ENCODE measurements at regions not wholly inside any gene's neighbourhood (a gene's known extent, or its start where the extent isn't known, plus 50 kb on each side); places are given as distances from the start of the nearest gene placed in this dataset.

GRCh38 chr1:170871868-170872267 is 63.5 kb upstream of the MROH9 start:
- 70 to 94% (median 87%) methylated on average over 3 of the region's 3 CpGs for WGBS, 3 donors
- Histone ChIP-seq H3K4me3 (ENCODE audit: low read depth in 1 of 3, low read length in 3 of 3) (no peak overlapping the region), H3K4me1 (ENCODE audit: control insufficient read depth in 3 of 3, insufficient read depth in 2 of 3, low read depth in 1 of 3, low read length in 2 of 3) (peaks cover 0 to 10% (median 0%) of the 10 kb centered on the region in 3 donors), H3K27me3 (ENCODE audit: control insufficient read depth in 3 of 3, insufficient read depth in 3 of 3, low read length in 3 of 3) (peaks cover 0 to 2% (median 0%) of the 10 kb centered on the region in 3 donors), H3K9me3 (ENCODE audit: control insufficient read depth in 2 of 2, insufficient read depth in 1 of 2, low read depth in 1 of 2, low read length in 1 of 2) (no peaks in the 10 kb centered on the region), H3K36me3 (ENCODE audit: control insufficient read depth in 3 of 3, insufficient read depth in 2 of 3, low read depth in 1 of 3, low read length in 3 of 3) (no peaks in the 10 kb centered on the region), H3K27ac (ENCODE audit: low read depth in 1 of 3, low read length in 2 of 3) (no peak overlapping the region)
- no peak for DNase-seq
- FAIRE-seq: no peak

GRCh38 chr1:170872663-170873062 is 62.7 kb upstream of the MROH9 start:
- Histone ChIP-seq H3K27ac (ENCODE audit: low read depth in 1 of 3, low read length in 2 of 3) (no peak overlapping the region), H3K4me3 (ENCODE audit: low read depth in 1 of 3, low read length in 3 of 3) (no peak overlapping the region), H3K36me3 (ENCODE audit: control insufficient read depth in 3 of 3, insufficient read depth in 2 of 3, low read depth in 1 of 3, low read length in 3 of 3) (no peaks in the 10 kb centered on the region), H3K9me3 (ENCODE audit: control insufficient read depth in 2 of 2, insufficient read depth in 1 of 2, low read depth in 1 of 2, low read length in 1 of 2) (no peaks in the 10 kb centered on the region), H3K4me1 (ENCODE audit: control insufficient read depth in 3 of 3, insufficient read depth in 2 of 3, low read depth in 1 of 3, low read length in 2 of 3) (peaks cover 0 to 10% (median 0%) of the 10 kb centered on the region in 3 donors), H3K27me3 (ENCODE audit: control insufficient read depth in 3 of 3, insufficient read depth in 3 of 3, low read length in 3 of 3) (peaks cover 0 to 2% (median 0%) of the 10 kb centered on the region in 3 donors)
- FAIRE-seq: no peak
- WGBS, 3 donors: 62 to 72% (median 66%) methylated on average over 2 of the region's 2 CpGs
- DNase-seq: no peak

GRCh38 chr1:170874671-170875070 is 60.7 kb upstream of the MROH9 start:
- Histone ChIP-seq H3K4me1 (ENCODE audit: control insufficient read depth in 3 of 3, insufficient read depth in 2 of 3, low read depth in 1 of 3, low read length in 2 of 3) (peaks cover 0 to 10% (median 0%) of the 10 kb centered on the region in 3 donors), H3K9me3 (ENCODE audit: control insufficient read depth in 2 of 2, insufficient read depth in 1 of 2, low read depth in 1 of 2, low read length in 1 of 2) (no peaks in the 10 kb centered on the region), H3K27ac (ENCODE audit: low read depth in 1 of 3, low read length in 2 of 3) (peak overlapping the region in 1 of 3 donors; percentile 0), H3K27me3 (ENCODE audit: control insufficient read depth in 3 of 3, insufficient read depth in 3 of 3, low read length in 3 of 3) (no peaks in the 10 kb centered on the region), H3K36me3 (ENCODE audit: control insufficient read depth in 3 of 3, insufficient read depth in 2 of 3, low read depth in 1 of 3, low read length in 3 of 3) (no peaks in the 10 kb centered on the region), H3K4me3 (ENCODE audit: low read depth in 1 of 3, low read length in 3 of 3) (no peak overlapping the region)
- peak in 1 of 2 donors; percentile 43 for DNase-seq
- 52 to 68% (median 59%) methylated on average over 1 of the region's 1 CpG for WGBS, 3 donors
- no peak for FAIRE-seq

GRCh38 chr1:170881268-170882265 is 53.8 kb upstream of the MROH9 start:
- 9 to 20% (median 13%) methylated on average over 5 of the region's 5 CpGs for WGBS, 3 donors
- DNase-seq: peak; percentile 36 to 52
- H3K27me3 ChIP-seq (ENCODE audit: control insufficient read depth in 3 of 3, insufficient read depth in 3 of 3, low read length in 3 of 3): no peaks in the 10 kb centered on the region
- peaks cover 0 to 12% (median 3%) of the 10 kb centered on the region in 3 donors for H3K4me1 ChIP-seq (ENCODE audit: control insufficient read depth in 3 of 3, insufficient read depth in 2 of 3, low read depth in 1 of 3, low read length in 2 of 3)
- no peak overlapping the region for H3K27ac ChIP-seq (ENCODE audit: low read depth in 1 of 3, low read length in 2 of 3)
- no peaks in the 10 kb centered on the region for H3K9me3 ChIP-seq (ENCODE audit: control insufficient read depth in 2 of 2, insufficient read depth in 1 of 2, low read depth in 1 of 2, low read length in 1 of 2)
- no peaks in the 10 kb centered on the region for H3K36me3 ChIP-seq (ENCODE audit: control insufficient read depth in 3 of 3, insufficient read depth in 2 of 3, low read depth in 1 of 3, low read length in 3 of 3)
- H3K4me3 ChIP-seq (ENCODE audit: low read depth in 1 of 3, low read length in 3 of 3): no peak overlapping the region
- FAIRE-seq: peak; percentile 61

Measured in small intestine (tissue), 7 donors.